Skeletal muscle tissue (tissue), 3 donors: ENCODE measurements at regions not wholly inside any gene's neighbourhood (a gene's known extent, or its start where the extent isn't known, plus 50 kb on each side); places are given as distances from the start of the nearest gene placed in this dataset.
"Not testable (repeated sequence)": the region's sequence is repeated elsewhere in the genome, so short reads cannot be mapped to it uniquely, and the experiment has no call there.

Source experiments
- H3K27ac ChIP-seq: one replicate; pipeline ENCODE4 v1.7.0; 2013; ENCODE audit warnings: mild to moderate bottlenecking, low read depth, low read length, inconsistent platforms
- H3K27me3 ChIP-seq, 3 donors: one replicate each; pipeline ENCODE4 v1.7.0; 2013; ENCODE audit warnings: low read length in 3 of 3; ENCODE audit not compliant: control insufficient read depth in 3 of 3, insufficient read depth in 3 of 3
- H3K36me3 ChIP-seq, 3 donors: one replicate each; pipeline ENCODE4 v1.7.0; 2013; ENCODE audit warnings: low read length in 3 of 3; ENCODE audit not compliant: control insufficient read depth in 3 of 3, insufficient read depth in 3 of 3
- H3K4me1 ChIP-seq, 3 donors: one replicate each; pipeline ENCODE4 v1.7.0; 2013; ENCODE audit warnings: low read length in 3 of 3, mild to moderate bottlenecking in 3 of 3; ENCODE audit not compliant: control insufficient read depth in 3 of 3, insufficient read depth in 3 of 3
- H3K4me3 ChIP-seq, 3 donors: one replicate each; pipeline ENCODE4 v1.7.0; 2013; ENCODE audit warnings: low read length in 3 of 3
- H3K9ac ChIP-seq, 3 donors: one replicate each; pipeline ENCODE4 v1.7.0; 2013; ENCODE audit warnings: low read length in 3 of 3, mild to moderate bottlenecking in 3 of 3, moderate library complexity in 2 of 3, low read depth in 1 of 3
- H3K9me3 ChIP-seq, 3 donors: one replicate each; pipeline ENCODE4 v1.7.0; 2013; ENCODE audit warnings: low read length in 3 of 3; ENCODE audit not compliant: control insufficient read depth in 3 of 3
- donor health status: Osteomylitis.

DNA sequence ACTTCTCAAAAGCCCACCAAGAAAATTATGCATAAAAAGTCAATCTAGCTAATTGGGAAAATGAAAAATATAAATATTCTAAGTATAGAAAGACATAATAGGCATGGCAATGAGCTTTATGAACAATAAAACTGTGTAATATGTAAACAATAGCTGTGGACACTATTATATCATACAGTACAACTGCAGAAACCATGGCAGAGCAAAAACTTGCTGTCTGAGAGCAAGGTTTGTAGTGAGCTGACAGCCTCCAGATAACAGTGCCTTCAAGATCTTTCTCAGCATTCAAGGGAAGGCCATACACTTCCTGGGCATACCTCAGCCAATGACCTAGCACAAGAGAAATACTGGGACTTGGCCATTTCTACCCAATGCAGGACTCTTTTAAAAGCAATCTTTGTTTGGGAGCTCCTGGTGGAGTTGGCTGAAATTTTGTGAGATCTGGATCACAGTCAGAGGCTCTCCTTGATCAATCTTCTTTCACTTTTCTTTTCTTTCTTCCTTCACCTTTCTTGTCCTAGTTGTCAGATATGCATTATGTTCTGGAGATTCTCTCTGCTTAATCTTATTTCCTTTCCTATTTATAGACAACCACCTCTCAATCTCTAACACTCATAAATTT is 427.2 kb upstream of the UBE2E3 start:
- no peaks in the 10 kb centered on the region for H3K4me1 ChIP-seq
- H3K9me3 ChIP-seq: no peaks in the 10 kb centered on the region
- H3K27me3 ChIP-seq: no peaks in the 10 kb centered on the region
- no peaks in the 10 kb centered on the region for H3K36me3 ChIP-seq
- no peak overlapping the region for H3K4me3 ChIP-seq
- no peak overlapping the region for H3K9ac ChIP-seq
- H3K27ac ChIP-seq: no peak overlapping the region

DNA sequence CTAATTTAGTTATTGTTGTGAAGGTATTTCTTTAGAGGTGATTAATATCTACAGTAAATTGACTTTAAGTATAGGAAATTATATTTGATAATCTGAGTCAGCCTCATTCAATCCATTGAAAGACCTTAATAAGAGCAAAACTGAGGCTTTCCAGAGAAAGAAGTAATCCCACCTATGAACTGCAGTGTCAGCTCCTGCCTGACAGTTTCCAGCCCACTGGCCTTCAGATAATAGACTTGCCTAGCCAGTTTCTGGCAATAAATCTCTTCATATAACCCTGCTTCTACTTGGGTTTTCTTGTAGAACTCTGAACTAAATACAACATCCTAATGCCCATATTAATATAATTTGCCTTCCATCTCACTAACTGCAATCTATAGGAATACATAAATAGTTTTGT is 437.9 kb upstream of the UBE2E3 start:
- no peak overlapping the region for H3K27ac ChIP-seq
- H3K4me1 ChIP-seq: no peaks in the 10 kb centered on the region
- no peaks in the 10 kb centered on the region for H3K27me3 ChIP-seq
- H3K4me3 ChIP-seq: no peak overlapping the region
- H3K9ac ChIP-seq: no peak overlapping the region
- no peaks in the 10 kb centered on the region for H3K9me3 ChIP-seq
- H3K36me3 ChIP-seq: no peaks in the 10 kb centered on the region

DNA sequence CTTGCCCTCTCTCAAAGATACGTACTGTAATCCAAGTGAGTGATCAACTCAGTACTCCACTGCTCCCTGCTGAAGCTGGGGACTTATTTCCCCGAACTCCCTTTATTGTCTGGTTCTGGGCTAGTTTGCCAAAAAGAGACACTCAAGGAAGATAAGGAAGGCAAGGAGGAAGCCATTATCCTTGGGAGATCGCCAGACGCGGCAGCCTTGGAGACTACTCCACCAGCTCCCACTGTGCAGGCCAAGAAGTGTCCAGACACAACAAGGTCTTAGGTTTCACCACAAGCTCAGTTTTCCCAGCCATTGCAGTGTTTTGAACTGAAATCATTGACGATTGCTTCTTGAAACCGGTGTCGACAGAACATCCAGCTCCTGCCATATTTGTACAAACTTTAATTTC is 439.6 kb upstream of the UBE2E3 start:
- no peaks in the 10 kb centered on the region for H3K36me3 ChIP-seq
- no peak overlapping the region for H3K27ac ChIP-seq
- no peak overlapping the region for H3K9ac ChIP-seq
- H3K9me3 ChIP-seq: no peaks in the 10 kb centered on the region
- H3K4me3 ChIP-seq: no peak overlapping the region
- no peaks in the 10 kb centered on the region for H3K27me3 ChIP-seq
- no peaks in the 10 kb centered on the region for H3K4me1 ChIP-seq

DNA sequence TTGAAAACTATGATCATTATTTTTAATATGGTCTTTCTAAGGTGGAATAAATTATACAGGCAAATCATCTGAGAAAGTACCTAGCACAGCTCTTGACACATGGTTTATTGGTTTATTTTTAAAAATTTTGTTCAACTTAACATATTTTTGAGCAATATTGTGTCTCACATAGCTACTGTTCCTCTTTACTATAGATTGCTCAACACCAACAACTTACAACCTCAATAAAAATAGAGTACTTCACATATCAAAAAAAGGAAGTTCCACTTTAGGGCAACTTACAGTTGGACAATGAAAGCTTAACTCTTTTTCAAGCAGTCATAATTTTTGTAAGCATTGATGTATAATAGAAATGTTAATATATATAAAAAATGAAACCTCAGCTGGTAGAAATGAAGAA is 440.9 kb upstream of the UBE2E3 start:
- H3K27me3 ChIP-seq: no peaks in the 10 kb centered on the region
- H3K36me3 ChIP-seq: no peaks in the 10 kb centered on the region
- H3K4me1 ChIP-seq: no peaks in the 10 kb centered on the region
- no peaks in the 10 kb centered on the region for H3K9me3 ChIP-seq
- no peak overlapping the region for H3K27ac ChIP-seq
- H3K4me3 ChIP-seq: no peak overlapping the region
- no peak overlapping the region for H3K9ac ChIP-seq

DNA sequence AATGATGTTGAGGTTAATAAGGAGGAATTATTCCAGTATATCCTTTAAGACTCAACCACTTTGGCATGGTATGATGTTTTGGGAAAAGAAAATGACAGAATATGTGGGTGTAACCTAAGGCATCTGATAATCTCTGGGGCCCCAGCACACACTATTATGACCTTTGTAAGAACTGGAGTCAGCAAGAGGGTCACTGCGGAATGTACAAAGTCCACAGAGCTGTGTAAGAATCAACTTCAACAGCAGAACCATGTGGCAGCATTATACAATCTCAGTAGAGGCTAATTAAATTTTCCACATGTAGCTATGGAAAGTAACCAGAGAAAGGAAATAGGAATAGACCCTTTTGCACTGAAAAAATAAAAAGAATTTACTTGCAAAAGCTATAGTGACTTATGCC is 445.1 kb upstream of the UBE2E3 start:
- no peak overlapping the region for H3K4me3 ChIP-seq
- no peaks in the 10 kb centered on the region for H3K27me3 ChIP-seq
- no peaks in the 10 kb centered on the region for H3K9me3 ChIP-seq
- no peak overlapping the region for H3K9ac ChIP-seq
- no peaks in the 10 kb centered on the region for H3K4me1 ChIP-seq
- no peak overlapping the region for H3K27ac ChIP-seq
- H3K36me3 ChIP-seq: no peaks in the 10 kb centered on the region

DNA sequence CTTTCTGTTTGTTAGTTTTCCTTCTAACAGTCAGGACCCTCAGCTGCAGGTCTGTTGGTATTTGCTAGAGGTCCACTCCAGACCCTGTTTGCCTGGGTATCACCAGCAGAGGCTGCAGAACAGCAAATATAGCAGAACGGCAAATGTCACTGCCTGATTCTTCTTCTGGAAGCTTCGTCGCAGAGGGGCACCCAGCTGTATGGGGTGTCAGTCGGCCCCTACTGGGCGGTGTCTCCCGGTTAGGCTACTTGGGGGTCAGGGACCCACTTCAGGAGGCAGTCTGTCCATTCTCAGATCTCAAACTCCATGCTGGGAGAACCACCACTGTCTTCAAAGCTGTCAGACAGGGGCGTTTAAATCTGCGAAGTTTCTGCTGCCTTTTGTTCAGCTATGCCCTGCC is 448.6 kb upstream of the UBE2E3 start:
- not testable (repeated sequence) for H3K9ac ChIP-seq, H3K36me3 ChIP-seq, H3K27ac ChIP-seq, H3K4me3 ChIP-seq, H3K9me3 ChIP-seq, H3K4me1 ChIP-seq, H3K27me3 ChIP-seq

DNA sequence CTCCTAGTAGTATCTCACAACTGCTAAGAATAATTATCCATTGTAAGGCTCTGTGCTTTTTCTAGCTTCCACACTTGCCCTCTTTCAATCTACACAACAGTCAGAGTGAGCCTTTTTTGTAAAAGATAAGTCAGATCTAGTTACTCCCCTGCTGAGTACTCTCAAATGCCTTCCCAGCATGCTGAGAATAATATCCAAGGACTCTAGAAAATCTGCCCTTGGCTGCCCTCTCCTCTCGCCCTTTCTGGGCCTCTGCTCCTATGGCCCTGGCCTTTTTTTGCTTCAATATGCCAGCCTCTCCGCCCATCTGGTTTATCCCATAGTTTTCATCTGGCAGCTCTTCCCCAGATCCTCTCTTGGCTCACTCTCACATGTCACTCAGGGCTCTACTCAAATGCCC is 455.9 kb upstream of the UBE2E3 start:
- Histone ChIP-seq H3K4me3 (no peak overlapping the region), H3K36me3 (no peaks in the 10 kb centered on the region), H3K27ac (no peak overlapping the region), H3K9me3 (no peaks in the 10 kb centered on the region), H3K27me3 (no peaks in the 10 kb centered on the region), H3K4me1 (peaks cover 0 to 6% (median 0%) of the 10 kb centered on the region in 3 donors), H3K9ac (no peak overlapping the region)

DNA sequence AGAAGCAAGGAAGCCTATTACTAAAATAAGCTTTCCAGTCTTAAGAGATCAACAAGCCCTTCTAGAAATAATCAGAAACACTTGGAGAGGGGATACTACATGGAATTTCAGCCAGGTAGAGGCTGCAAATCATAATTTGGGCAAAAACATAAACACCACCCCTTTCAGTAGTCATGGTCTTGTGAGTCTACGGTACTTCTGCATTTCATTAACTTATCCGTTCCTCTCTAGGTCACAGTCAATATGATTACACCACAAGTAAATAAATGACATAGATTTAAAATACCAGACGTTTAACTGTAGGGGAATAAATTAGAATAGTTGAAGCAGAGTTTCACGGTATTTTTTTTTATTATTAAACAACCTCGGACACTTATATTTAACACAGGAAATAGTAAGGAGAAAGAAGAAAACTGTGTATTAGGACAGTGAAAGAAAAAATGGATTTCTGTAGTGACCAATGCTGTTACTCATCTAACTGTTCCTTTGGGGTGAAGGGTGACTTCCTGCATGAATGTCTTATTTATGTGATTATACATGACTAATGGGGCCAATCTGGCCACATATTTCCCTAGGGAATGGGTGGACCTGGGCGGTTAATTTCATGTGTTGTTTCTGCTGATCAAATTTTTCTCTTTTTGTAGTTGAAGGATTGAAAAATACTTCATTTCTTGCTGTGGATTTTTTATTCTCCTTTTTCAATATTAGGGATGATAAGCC is 456.6 kb upstream of the UBE2E3 start:
- H3K4me1 ChIP-seq: peaks cover 0 to 6% (median 0%) of the 10 kb centered on the region in 3 donors
- no peaks in the 10 kb centered on the region for H3K9me3 ChIP-seq
- no peak overlapping the region for H3K27ac ChIP-seq
- H3K9ac ChIP-seq: no peak overlapping the region
- H3K36me3 ChIP-seq: no peaks in the 10 kb centered on the region
- H3K27me3 ChIP-seq: no peaks in the 10 kb centered on the region
- H3K4me3 ChIP-seq: no peak overlapping the region

DNA sequence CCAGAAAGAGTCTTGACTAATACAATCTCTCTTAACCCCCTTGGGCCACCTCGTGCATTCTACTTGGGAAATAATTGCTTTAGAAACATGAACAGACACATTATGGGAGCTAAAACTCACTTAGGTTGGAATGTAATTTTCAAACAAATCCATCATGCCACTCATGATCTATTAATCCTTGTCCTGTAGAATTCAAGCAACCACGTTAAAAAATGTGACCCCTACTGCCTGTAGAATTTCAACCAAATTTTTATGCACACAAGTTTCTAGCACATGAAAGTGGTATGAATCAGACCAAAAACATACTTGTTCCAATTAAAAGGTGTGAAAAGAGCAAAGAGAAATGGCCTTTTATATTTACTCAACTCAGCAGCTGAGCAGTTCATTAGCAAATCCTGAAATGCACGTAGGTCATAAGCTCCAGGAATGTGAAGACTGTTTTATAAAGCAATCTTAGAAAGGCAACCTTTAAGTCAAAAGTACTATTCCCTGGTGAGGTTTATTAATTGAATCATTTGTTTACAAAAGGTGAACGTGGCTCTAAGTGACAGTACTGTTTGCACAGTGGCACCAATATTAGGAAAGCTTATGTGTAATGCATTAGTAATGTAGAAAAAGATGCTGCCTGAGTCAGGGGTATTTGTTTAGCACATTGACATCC is 459.4 kb upstream of the UBE2E3 start:
- Histone ChIP-seq H3K4me1 (peaks cover 0 to 6% (median 0%) of the 10 kb centered on the region in 3 donors), H3K9me3 (no peaks in the 10 kb centered on the region), H3K4me3 (no peak overlapping the region), H3K9ac (no peak overlapping the region), H3K27ac (no peak overlapping the region), H3K27me3 (no peaks in the 10 kb centered on the region), H3K36me3 (no peaks in the 10 kb centered on the region)

DNA sequence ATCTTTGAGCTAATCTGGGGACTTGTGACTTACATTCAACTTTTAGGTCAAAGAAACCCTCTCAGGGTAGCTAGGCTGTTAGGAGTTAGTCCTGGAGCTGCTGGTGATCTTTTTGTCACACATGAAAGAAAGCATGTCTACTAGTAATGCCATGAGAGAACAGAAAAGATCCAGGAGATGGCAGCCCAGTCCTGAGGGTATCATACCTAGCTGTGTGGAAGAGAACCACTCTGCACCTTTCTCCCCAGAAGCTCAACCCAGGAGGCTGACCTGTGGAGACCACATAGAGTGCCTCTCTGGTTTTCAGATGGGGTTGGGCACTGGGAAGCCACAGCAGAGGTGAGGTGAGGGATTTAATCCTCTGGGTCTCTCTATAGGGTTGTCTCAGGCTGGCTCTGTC is 460.2 kb upstream of the UBE2E3 start:
- Histone ChIP-seq H3K27me3 (no peaks in the 10 kb centered on the region), H3K4me3 (no peak overlapping the region), H3K27ac (no peak overlapping the region), H3K9me3 (no peaks in the 10 kb centered on the region), H3K9ac (no peak overlapping the region), H3K4me1 (peaks cover 0 to 6% (median 0%) of the 10 kb centered on the region in 3 donors), H3K36me3 (no peaks in the 10 kb centered on the region)
